SK-N-DZ (cell line): ENCODE measurements at regions not wholly inside any gene's neighbourhood (a gene's known extent, or its start where the extent isn't known, plus 50 kb on each side); places are given as distances from the start of the nearest gene placed in this dataset.

Experiments
- DNase-seq: peaks from one replicate; pipeline ENCODE4 v3.0.0-alpha.2; 2015; ENCODE audit warnings: low spot score

DNA sequence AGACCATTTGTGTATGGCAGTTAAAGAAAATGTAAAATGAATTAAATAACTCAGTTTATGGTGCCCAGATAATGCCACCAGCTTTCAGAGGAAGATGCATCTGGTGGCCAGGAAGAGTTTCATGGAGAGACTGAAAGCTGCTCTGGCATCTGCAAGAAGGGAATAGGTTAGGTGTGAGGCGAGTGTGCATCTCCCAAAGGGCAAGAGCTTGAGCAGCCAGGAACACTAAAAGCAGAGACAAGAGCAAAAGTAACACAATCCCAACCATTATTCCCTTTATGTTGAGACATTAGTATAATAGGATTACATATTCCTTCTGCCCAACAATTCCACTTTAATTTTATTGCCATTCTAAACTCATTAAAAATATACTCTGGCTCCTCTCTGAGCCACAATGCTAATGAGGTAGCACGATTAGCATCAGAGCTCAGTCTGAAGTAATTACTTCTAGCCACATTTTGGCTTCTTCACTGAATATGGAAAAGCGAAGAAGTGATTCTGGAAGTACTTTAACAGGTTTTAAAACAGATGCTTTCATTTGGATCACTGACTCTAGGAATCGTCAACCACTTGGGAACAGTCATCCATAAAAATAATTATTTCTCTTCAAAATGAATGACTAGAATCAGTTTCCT lies 309.4 kb upstream of the TMTC1 start:
- no peak for DNase-seq

DNA sequence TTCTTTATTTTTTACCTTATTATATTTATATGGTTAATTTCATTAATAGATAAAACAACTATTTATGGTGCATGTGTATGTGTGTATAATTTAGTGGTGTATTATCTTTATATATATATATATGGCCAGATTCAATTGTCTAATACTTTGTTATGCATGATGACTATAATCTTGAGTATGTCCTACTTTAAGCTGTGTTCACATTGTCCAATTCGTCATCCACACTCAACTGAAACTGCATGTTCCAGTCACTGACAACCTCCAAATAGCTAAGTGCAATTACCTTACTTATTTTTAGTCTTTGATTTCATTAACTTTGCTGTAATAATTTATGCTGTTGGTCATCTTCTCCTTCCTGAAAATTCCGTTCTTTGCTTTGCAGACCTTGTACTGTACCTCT lies 306.5 kb upstream of the TMTC1 start:
- no peak for DNase-seq

GRCh38 chr12:30088259-30088995 lies 304.7 kb upstream of the TMTC1 start:
- peak; percentile 75 for DNase-seq

GRCh38 chr12:30082381-30082780 lies 298.6 kb upstream of the TMTC1 start:
- DNase-seq, result no peak

DNA sequence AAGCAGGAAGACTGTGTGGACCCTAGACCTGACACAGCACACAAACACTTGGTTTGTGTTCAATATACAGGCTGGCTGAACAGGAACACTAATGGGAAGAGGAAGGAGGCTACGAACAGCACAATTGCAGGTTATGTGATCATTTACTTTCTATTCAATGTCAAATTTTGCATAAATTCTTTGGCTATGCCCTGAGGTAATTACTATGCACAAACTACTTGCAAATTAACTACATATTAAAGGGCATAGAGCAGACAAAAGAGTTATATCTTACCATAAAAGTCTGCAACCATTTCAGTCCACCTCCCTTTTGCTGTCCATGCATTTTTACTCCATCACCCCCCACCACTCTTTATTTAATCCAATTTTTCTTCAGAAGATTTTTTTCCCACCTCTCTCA lies 291.2 kb upstream of the TMTC1 start:
- no peak for DNase-seq

DNA sequence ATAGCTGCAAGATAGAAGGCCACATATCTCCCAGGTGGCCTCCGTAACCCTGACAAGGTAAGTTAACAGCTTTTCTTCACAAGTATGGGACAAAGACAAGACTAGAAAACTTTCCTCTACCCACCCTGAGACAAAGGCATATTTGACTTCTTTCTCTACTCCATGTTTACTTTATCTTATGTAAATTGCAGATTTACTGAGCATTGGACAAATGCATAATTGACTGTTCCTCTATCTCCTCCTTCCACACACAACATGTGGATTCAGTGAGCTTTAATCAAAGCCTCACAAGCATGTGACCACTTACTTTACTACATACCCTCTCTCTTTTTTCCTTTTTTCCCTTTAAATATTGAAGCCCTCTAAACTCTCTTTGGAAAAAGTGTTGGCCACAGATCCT lies 289.1 kb upstream of the TMTC1 start:
- DNase-seq, result no peak

DNA sequence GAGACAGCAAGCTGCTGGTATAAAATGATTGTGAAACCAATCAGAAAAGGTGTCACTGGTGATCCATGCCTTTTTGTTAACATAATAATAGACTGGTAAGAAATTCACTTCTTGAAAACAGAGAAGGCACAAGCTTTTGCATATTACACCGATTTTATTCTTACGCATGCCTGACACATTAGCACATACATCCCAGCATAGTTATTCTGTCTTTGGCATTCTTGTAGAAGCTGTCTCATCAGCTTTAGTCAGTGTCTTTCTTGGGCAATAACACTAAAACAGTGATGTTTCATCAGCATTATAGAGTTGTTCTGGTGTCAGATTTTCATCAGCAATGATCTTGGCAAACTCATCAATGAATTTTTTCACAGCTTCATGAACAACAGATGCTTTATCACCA lies 283.4 kb upstream of the TMTC1 start:
- no peak for DNase-seq

DNA sequence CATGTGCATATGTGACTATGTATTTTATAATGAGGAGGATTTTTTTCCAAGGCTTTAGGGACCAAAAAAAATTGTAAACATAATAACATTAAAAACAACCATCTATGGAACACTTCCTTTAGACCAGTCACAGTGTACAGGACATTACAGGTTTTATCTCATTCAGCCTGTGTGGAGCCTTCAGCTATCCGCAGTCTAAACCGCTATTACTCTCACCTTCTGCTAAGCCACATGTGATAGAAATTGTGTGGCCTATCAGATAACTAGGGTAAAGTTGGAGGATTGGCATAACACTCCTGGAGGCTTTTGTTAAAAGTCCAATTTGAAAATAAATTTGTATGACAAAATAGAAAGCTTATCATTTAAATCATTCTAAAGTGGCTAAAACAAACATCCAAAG lies 281.2 kb upstream of the TMTC1 start:
- DNase-seq, result no peak

- no peak for DNase-seq
These were observed 279.7 kb upstream of the TMTC1 start for GRCh38 chr12:30063435-30063945.

GRCh38 chr12:30048371-30048770 lies 264.6 kb upstream of the TMTC1 start:
- DNase-seq, result no peak

DNA sequence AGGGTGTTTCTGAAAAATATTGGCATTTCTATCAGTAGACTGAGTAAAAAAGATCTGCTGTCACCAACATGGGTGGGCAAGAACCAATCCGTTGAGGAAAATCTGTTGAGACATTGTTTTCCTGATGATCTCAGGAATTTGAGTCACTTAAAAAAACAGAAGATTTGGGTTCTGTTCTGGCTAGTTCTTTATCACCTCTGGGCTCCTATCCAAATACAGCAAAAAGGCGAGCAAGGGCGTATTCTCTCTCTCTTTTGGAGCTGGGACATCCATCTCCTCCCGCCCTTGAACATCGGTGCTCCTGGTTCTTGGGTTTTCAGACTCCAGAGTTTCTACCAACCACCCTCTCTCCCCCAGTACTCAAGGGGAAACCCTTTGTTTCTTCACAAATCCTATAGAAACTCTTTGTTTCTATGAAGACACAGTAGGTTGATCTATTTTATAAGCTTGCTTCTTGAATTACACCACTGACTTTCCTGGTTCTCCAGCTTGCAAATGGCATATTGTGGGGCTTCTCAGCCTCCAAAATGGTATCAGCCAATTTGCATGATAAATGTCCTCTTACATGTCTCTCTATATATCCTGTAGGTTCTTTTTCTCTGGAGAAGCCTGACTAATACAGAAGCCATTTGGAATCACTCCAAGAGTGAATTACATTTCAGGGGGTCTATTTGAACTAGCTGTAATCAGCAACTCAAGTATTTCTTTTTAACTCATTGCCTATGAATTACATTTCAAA lies 263.9 kb upstream of the TMTC1 start:
- no peak for DNase-seq

DNA sequence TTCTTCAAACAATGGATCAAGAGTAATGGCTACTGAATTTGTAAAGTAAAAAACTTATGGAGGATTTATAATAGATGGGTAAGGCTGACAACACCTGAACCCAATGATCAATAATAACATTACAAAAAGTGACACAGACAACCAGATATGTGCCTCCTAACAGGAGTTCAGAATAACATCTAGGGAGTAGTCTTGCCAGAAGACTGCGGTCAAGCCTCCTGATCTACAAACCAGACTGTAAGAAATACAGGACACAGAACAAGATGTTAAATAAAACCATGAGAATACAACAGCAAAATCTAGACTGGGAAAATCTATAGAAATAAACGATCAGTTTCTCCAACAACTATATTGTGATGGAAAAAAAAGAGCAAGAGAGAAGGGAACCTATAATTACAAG lies 262.6 kb upstream of the TMTC1 start:
- no peak for DNase-seq

DNA sequence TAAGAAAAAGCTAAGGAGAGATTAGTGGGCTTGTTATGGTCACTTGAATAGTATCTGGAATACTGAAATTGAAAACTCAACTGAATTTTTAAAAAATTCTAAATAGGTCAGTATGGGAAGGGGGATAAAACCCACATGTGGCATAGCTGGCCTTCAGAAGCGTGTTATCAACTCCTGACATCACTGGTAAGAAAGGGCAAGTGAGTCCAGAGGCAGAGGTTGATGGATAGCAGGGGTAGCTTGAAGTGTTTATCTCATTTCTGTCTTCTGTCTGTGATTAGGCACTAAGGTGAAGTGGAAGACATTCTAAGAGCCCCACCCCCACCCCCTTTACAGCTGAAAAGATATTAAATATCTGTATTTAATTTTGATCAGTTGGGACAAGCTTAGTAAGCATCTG lies 261.4 kb upstream of the TMTC1 start:
- DNase-seq, result peak; percentile 93

DNA sequence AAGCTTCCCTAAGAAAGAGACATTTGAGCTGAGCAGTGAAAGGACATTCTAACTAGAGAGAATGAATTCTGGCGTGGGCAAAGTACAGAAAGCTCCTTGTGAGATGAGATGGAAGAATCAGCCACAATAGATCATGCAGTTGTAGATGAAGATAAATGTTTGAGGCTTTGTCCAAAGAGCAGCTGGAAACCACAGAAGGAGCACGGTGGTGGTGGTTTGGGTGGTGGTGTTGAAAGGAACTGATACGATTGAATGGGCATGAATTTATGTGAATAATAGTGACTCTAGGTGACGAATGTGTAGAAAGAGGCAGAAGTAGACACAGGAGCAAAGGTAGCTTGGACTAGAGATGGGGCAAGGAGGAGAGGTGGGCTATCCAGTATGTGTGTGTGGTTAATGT lies 260.5 kb upstream of the TMTC1 start:
- DNase-seq, result no peak

DNA sequence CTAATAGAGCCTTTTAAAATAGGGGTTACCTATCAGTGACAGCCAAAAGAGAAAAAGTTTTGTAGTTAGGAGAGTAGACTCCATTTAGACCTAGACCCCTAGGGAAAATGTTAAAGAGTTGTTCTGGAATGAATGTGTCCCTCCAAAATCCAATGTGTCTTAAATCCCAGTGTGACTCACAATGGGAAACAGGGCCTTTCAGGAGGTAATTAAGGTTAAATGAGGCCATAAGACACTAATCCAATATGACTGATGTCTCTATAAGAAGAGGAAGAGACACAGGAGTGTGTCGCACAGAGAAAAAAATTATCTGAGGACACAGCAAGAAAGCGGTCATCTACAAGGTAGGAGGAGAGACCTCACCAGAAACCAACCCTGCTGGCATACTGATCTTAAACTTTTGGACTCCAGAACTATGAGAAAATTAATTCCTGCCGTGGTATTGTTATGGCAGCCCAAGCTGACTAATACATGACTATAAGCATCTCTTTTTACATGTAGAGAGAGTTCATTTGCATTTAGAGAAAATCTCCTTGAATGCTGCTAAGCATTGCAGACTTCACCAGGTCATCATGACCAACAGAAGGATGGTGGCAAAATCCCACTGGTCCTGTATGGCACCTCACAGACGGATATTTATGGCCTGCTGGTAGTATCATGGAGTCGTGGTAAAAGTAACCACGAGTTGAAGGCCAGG lies 259.6 kb upstream of the TMTC1 start:
- DNase-seq, result peak; percentile 75

DNA sequence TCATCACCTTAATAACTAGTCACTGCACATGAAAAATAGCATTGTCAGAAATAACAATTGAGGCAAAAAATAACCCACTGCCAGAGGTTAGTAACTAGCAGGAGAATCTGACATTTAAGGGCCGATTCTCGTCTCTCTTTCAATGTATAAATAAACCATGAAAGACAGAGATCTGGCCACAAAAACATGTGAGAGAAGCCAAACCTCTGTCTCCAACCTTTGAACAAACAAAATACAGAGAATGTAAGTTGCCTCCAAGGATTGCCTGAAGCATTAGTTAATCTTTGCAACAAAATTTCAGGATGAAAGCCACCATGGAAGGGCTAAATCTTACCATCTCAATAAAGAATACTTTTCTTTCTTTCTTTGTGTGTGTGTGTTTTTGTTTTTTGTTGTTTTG lies 257.4 kb upstream of the TMTC1 start:
- DNase-seq, result no peak

DNA sequence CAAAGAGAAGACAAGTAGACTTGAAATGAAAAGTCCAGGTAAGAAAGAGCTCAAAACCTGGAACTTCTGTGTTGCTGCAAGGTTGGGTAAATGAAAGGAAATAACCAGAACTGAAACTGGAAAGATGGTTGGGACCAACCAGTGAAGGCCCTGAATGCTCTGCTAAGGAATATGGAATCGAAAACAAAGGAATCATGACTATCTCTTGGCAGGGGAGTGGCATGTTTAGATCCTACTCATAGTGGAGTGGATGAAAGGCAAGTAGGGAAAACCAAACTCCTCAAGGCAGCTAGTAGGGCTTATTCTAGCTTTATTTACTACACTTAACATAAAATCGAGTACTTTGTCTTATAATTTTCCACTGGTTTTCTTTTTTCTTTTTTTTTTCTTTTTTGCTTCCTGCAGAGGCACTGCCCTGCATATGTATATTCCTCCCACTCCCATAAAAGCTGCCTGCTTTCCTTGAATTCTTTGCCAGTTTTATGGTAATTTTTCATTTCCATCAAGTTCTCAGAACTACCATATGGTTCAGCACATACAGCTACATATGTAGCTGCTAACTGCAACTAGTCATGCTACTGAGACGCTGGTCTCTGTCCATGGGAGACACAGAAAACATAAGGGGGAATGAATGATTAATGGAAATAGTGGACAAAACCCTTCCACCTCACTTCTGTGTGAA lies 247.1 kb upstream of the TMTC1 start:
- DNase-seq, result no peak

GRCh38 chr12:30026621-30027234 lies 243.0 kb upstream of the TMTC1 start:
- no peak for DNase-seq

DNA sequence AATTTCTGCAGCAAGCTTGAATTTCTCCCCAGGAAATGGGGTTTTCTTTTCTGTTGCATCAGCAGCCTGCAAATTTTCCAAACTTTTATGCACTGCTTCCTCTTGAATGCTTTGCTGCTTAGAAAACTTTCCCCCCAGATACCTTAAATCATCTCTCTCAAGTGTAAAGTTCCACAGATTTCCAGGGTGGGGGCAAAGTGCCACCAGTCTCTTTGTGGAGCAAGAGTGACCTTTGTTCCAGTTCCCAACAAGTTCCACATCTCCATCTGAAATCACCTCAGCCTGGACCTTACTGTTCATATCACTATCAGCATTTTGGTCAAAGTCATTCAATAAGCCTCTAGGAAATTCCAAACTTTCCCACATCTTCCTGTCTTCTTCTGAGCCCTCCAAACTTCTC lies 241.6 kb upstream of the TMTC1 start:
- no peak for DNase-seq

DNA sequence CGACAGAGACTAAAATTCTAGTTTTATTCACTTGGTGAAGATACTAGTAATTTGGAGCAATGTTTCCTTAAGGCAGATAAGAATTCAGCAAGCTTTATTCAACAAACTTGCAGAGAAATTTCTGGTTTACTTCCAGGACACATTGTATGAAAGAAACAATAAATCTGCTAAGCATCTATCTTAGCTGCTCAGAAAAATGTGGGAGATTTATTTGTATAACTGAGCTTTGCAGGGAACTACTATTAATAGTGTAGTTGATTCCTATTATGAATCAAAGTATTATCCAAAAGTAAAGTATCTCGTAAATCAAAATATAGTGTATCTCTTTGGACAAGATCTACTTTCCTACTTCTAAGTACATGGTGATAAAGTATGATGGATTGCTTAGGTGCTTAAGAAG lies 239.4 kb upstream of the TMTC1 start:
- DNase-seq, result no peak
